ENCODE measurements at regions not wholly inside any gene's neighbourhood (a gene's known extent, or its start where the extent isn't known, plus 50 kb on each side); places are given as distances from the start of the nearest gene placed in this dataset.
"Not testable (repeated sequence)": the region's sequence is repeated elsewhere in the genome, so short reads cannot be mapped to it uniquely, and the experiment has no call there.

GRCh38 chr7:65302883-65303282 lies 70.8 kb upstream of the ZNF92 start:
- H3K4me1 ChIP-seq: no peaks in the 10 kb centered on the region
- intact Hi-C loops (cut with DNase I; ENCODE audit: low total_unique reads): no loop called here
- no peaks in the 10 kb centered on the region for H3K27me3 ChIP-seq
- H3K9me3 ChIP-seq: no peaks in the 10 kb centered on the region
- H3K4me3 ChIP-seq: no peak overlapping the region
- H3K27ac ChIP-seq: no peak overlapping the region
- TF ChIP-seq, protein P1, sequence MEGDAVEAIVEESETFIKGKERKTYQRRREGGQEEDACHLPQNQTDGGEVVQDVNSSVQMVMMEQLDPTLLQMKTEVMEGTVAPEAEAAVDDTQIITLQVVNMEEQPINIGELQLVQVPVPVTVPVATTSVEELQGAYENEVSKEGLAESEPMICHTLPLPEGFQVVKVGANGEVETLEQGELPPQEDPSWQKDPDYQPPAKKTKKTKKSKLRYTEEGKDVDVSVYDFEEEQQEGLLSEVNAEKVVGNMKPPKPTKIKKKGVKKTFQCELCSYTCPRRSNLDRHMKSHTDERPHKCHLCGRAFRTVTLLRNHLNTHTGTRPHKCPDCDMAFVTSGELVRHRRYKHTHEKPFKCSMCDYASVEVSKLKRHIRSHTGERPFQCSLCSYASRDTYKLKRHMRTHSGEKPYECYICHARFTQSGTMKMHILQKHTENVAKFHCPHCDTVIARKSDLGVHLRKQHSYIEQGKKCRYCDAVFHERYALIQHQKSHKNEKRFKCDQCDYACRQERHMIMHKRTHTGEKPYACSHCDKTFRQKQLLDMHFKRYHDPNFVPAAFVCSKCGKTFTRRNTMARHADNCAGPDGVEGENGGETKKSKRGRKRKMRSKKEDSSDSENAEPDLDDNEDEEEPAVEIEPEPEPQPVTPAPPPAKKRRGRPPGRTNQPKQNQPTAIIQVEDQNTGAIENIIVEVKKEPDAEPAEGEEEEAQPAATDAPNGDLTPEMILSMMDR (IDR thresholded peaks at IDR 0.05): no peak
- no peak for TF ChIP-seq POLR2A (IDR thresholded peaks at IDR 0.05)
- no peak for DNase-seq
- no peaks in the 10 kb centered on the region for H3K36me3 ChIP-seq

- no peaks in the 10 kb centered on the region for H3K4me1 ChIP-seq
- no peak overlapping the region for H3K4me3 ChIP-seq
- no peak for TF ChIP-seq POLR2A (IDR thresholded peaks at IDR 0.05)
- TF ChIP-seq, protein P1 (IDR thresholded peaks at IDR 0.05): no peak
- H3K27me3 ChIP-seq: no peaks in the 10 kb centered on the region
- H3K27ac ChIP-seq: no peak overlapping the region
- DNase-seq: no peak
- no peaks in the 10 kb centered on the region for H3K36me3 ChIP-seq
- intact Hi-C loops (cut with DNase I; ENCODE audit: low total_unique reads): no loop called here
- H3K9me3 ChIP-seq: no peaks in the 10 kb centered on the region
Measured at GRCh38 chr7:65301007-65301406, 72.6 kb upstream of the ZNF92 start.

- Histone ChIP-seq H3K4me3 (no peak overlapping the region), H3K27ac (no peak overlapping the region), H3K27me3 (no peaks in the 10 kb centered on the region), H3K9me3 (no peaks in the 10 kb centered on the region), H3K36me3 (no peaks in the 10 kb centered on the region), H3K4me1 (no peaks in the 10 kb centered on the region)
- intact Hi-C loops (cut with DNase I; ENCODE audit: low total_unique reads): no loop called here
- DNase-seq: no peak
- TF ChIP-seq POLR2A (IDR thresholded peaks at IDR 0.05): no peak
- TF ChIP-seq, protein P1 (IDR thresholded peaks at IDR 0.05): no peak
Measured at GRCh38 chr7:65295409-65295808, 78.2 kb upstream of the ZNF92 start.

GRCh38 chr7:65290340-65290739 lies 83.3 kb upstream of the ZNF92 start:
- H3K27ac ChIP-seq; H3K36me3 ChIP-seq; H3K9me3 ChIP-seq; H3K27me3 ChIP-seq; intact Hi-C loops (cut with DNase I; ENCODE audit: low total_unique reads); H3K4me1 ChIP-seq; H3K4me3 ChIP-seq; DNase-seq: not testable (repeated sequence)

- no peak overlapping the region for H3K27ac ChIP-seq
- no peaks in the 10 kb centered on the region for H3K36me3 ChIP-seq
- TF ChIP-seq, protein P1 (IDR thresholded peaks at IDR 0.05): no peak
- TF ChIP-seq POLR2A (IDR thresholded peaks at IDR 0.05): no peak
- no peak overlapping the region for H3K4me3 ChIP-seq
- DNase-seq: no peak
- no peaks in the 10 kb centered on the region for H3K9me3 ChIP-seq
- intact Hi-C loops (cut with DNase I; ENCODE audit: low total_unique reads): no loop called here
- no peaks in the 10 kb centered on the region for H3K4me1 ChIP-seq
- H3K27me3 ChIP-seq: no peaks in the 10 kb centered on the region
Measured at GRCh38 chr7:65287023-65287422, 86.6 kb upstream of the ZNF92 start.
